Endothelial cell of umbilical vein (primary cell): ENCODE measurements at regions not wholly inside any gene's neighbourhood (a gene's known extent, or its start where the extent isn't known, plus 50 kb on each side); places are given as distances from the start of the nearest gene placed in this dataset.
A peak's percentile ranks its signal among the peaks of the same experiment; 100 is the strongest.
"Not testable (repeated sequence)": the region's sequence is repeated elsewhere in the genome, so short reads cannot be mapped to it uniquely, and the experiment has no call there.

ENCODE experiments used
- BruUV-seq: library from RNA; stranded (reverse); fragments of 400-500 nt; replicated peaks from 2 replicates; lab custom pipeline; 2021; lab: Mats Ljungman, UMichigan
- CTCF ChIA-PET: fragments of 300-600, 350-600 bp; sonication (Branson Sonifier 250); formaldehyde crosslinking; loops from one replicate; lab custom pipeline; 2021; ENCODE audit warnings: antibody characterized with exemption, inconsistent platforms; lab: Charles Lee
- POLR2A ChIA-PET: fragments of 300-600, 350-600 bp; sonication (Branson Sonifier 250); formaldehyde crosslinking; loops from one replicate; lab custom pipeline; 2021; ENCODE audit warnings: antibody characterized with exemption, inconsistent platforms; lab: Charles Lee
- DNase-seq: peaks from one replicate; pipeline ENCODE4 v3.0.0-alpha.2; 2011; ENCODE audit warnings: low read depth, low spot score
- FAIRE-seq: peaks from 2 replicates; lab custom pipeline; 2011; peaks lifted over from hg19 to GRCh38; lab: Jason Lieb, UNC
- H2AFZ ChIP-seq: 2 replicates; pipeline ENCODE4 v1.6.0; 2012; ENCODE audit warnings: low read depth, low read length, control low read depth, inconsistent platforms
- H3K27ac ChIP-seq: 2 replicates; pipeline ENCODE4 v1.5.1; 2011; ENCODE audit warnings: low read depth, mild to moderate bottlenecking, control low read depth, low read length, moderate library complexity; ENCODE audit not compliant: insufficient read depth
- H3K27me3 ChIP-seq, 2 experiments: 2 replicates each; pipeline versions ENCODE4 v1.6.0 to v1.6.1; 2011; ENCODE audit warnings: low read length in 2 of 2, mixed read lengths in 1 of 2; ENCODE audit not compliant: control insufficient read depth in 2 of 2, insufficient read depth in 2 of 2
- H3K36me3 ChIP-seq, 2 experiments: 2 replicates in 1 of 2; 3 replicates in 1 of 2; pipeline ENCODE4 v1.5.1; 2011; ENCODE audit warnings: low read length in 2 of 2, mild to moderate bottlenecking in 1 of 2, moderate library complexity in 1 of 2; ENCODE audit not compliant: control insufficient read depth in 2 of 2, insufficient read depth in 2 of 2; ENCODE audit errors: extremely low read depth in 1 of 2
- H3K4me1 ChIP-seq: 3 replicates; pipeline ENCODE4 v1.5.1; 2011; ENCODE audit warnings: mild to moderate bottlenecking, low read length; ENCODE audit not compliant: control insufficient read depth, insufficient read depth; ENCODE audit errors: extremely low read depth
- H3K4me2 ChIP-seq: 2 replicates; pipeline ENCODE4 v1.6.1; 2011; ENCODE audit warnings: low read length, control low read depth, mixed read lengths; ENCODE audit not compliant: insufficient read depth
- H3K4me3 ChIP-seq, 3 experiments: fragments of 200-600 bp in 1 of 3; sonication (generic), shearing (Covaris generic) in 1 of 3; replicated peaks in 1 of 3; 2 replicates each; pipeline ENCODE4 v1.5.1; 2011 to 2016; ENCODE audit warnings: control low read depth in 3 of 3, low read length in 3 of 3, mild to moderate bottlenecking in 2 of 3, inconsistent platforms in 1 of 3, low read depth in 1 of 3, moderate library complexity in 1 of 3; ENCODE audit not compliant: insufficient read depth in 1 of 3
- H3K79me2 ChIP-seq: 2 replicates; pipeline ENCODE4 v1.6.0; 2012; ENCODE audit warnings: low read length, inconsistent platforms; ENCODE audit not compliant: control insufficient read depth, insufficient read depth
- H3K9ac ChIP-seq: replicated peaks from 2 replicates; pipeline ENCODE3; 2011; ENCODE audit warnings: low read length, control low read depth; ENCODE audit not compliant: insufficient read depth; ENCODE audit errors: extremely low read depth
- H3K9me1 ChIP-seq: replicated peaks from 3 replicates; pipeline ENCODE4 v1.6.0; 2011; ENCODE audit warnings: mild to moderate bottlenecking, low read length; ENCODE audit not compliant: control insufficient read depth, insufficient read depth; ENCODE audit errors: extremely low read depth
- H3K9me3 ChIP-seq: replicated peaks from 2 replicates; pipeline ENCODE4 v1.5.1; 2012; ENCODE audit warnings: low read length, inconsistent platforms; ENCODE audit not compliant: control insufficient read depth, insufficient read depth
- H4K20me1 ChIP-seq: replicated peaks from 2 replicates; pipeline ENCODE3; 2011; ENCODE audit warnings: mild to moderate bottlenecking, low read length; ENCODE audit not compliant: control insufficient read depth, insufficient read depth; ENCODE audit errors: extremely low read depth
- POLR2A ChIP-seq: IDR thresholded peaks from 2 replicates; pipeline ENCODE4 v1.6.1; 2012; ENCODE audit warnings: low read depth, mild to moderate bottlenecking, control low read depth, low read length
- POLR2AphosphoS5 ChIP-seq: IDR thresholded peaks from 2 replicates; pipeline ENCODE4 v1.6.1; 2012; ENCODE audit warnings: low read depth, mild to moderate bottlenecking, control low read depth, low read length, moderate library complexity; ENCODE audit not compliant: insufficient read depth
- dilution Hi-C: fragments of 300-500 bp; cut with MboI; formaldehyde crosslinking; loops from one replicate; pipeline ENCODE4 v1.15.0; 2019; ENCODE audit warnings: low sequenced_read_pairs; ENCODE audit not compliant: extremely low pct_ligation_motif_present
- intact Hi-C: fragments of 100-400 bp; cut with micrococcal nuclease; formaldehyde crosslinking; loops from one replicate; pipeline ENCODE4 v1.10.0; 2022

GRCh38 chr3:195989921-195990840, 81.8 kb upstream of the TNK2 start:
- BruUV-seq: TSS peak; percentile 85
- FAIRE-seq: peak; percentile 55
- peak overlapping the region; percentile 91 for H2AFZ ChIP-seq
- TF ChIP-seq POLR2A (peak; percentile 63), POLR2AphosphoS5 (peak; percentile 66)
- H3K27ac ChIP-seq, H3K36me3 ChIP-seq, H3K9me1 ChIP-seq, dilution Hi-C loops, POLR2A ChIA-PET, H3K4me1 ChIP-seq, H3K9me3 ChIP-seq, H3K9ac ChIP-seq, H3K79me2 ChIP-seq, H4K20me1 ChIP-seq, H3K27me3 ChIP-seq, CTCF ChIA-PET: not testable (repeated sequence)
- intact Hi-C loops: loop anchor here (5.0 kb wide), 1 partner anchor 138 kb away; no protein-coding TSS in a partner anchor
- H3K4me3 ChIP-seq: peak overlapping the region; percentile 48 to 69 (median 64)
- peak overlapping the region; percentile 47 for H3K4me2 ChIP-seq
- DNase-seq: peak; percentile 83

GRCh38 chr3:195989197-195989920, 81.0 kb upstream of the TNK2 start:
- H3K27me3 ChIP-seq, H3K9me3 ChIP-seq, H3K36me3 ChIP-seq, H3K79me2 ChIP-seq, CTCF ChIA-PET, H3K9me1 ChIP-seq, POLR2A ChIA-PET, H2AFZ ChIP-seq, dilution Hi-C loops, FAIRE-seq, H3K9ac ChIP-seq, H3K4me2 ChIP-seq, H3K27ac ChIP-seq, H3K4me1 ChIP-seq, intact Hi-C loops, H4K20me1 ChIP-seq: not testable (repeated sequence)
- H3K4me3 ChIP-seq: peak overlapping the region in 2 of 3 experiments; percentile 28 to 64
- BruUV-seq: TSS peak; percentile 39
- DNase-seq: peak; percentile 23

- H3K9me3 ChIP-seq, H3K4me3 ChIP-seq, BruUV-seq, H4K20me1 ChIP-seq, POLR2A ChIA-PET, H3K9ac ChIP-seq, CTCF ChIA-PET, H3K4me2 ChIP-seq, H3K9me1 ChIP-seq, intact Hi-C loops, dilution Hi-C loops, H3K27ac ChIP-seq, H3K4me1 ChIP-seq, DNase-seq, H2AFZ ChIP-seq, H3K36me3 ChIP-seq, H3K27me3 ChIP-seq, FAIRE-seq, H3K79me2 ChIP-seq: not testable (repeated sequence)
Observed at GRCh38 chr3:195988764-195989163, 80.4 kb upstream of the TNK2 start.
